Activated T-cell treated with anti-CD3 and anti-CD28 coated beads for 24 hours (primary cell): ENCODE measurements at regions not wholly inside any gene's neighbourhood (a gene's known extent, or its start where the extent isn't known, plus 50 kb on each side); places are given as distances from the start of the nearest gene placed in this dataset.

Experiments
- DNase-seq: peaks from one replicate; pipeline ENCODE4 v3.0.0-alpha.2; 2020; ENCODE audit warnings: low read depth

DNA sequence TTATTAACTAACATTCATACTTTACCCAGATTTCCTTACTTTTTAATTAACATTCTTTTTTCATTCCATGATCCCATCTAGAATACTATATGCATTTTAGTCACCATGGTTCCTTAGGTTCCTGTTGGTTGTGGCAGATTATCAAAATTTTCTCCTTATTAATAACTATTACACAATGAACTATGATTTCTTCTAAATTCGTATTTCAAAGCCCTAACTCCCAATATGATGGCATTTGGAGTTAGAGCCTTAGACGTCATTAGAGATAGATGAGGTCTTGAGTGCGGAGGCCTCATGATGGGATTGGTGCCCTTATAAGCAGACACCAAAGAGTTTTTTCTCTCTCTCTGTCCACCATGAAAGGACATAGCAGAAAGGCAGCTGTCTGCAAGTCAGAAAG lies 485.4 kb downstream of the TLR4 start:
- DNase-seq: no peak

DNA sequence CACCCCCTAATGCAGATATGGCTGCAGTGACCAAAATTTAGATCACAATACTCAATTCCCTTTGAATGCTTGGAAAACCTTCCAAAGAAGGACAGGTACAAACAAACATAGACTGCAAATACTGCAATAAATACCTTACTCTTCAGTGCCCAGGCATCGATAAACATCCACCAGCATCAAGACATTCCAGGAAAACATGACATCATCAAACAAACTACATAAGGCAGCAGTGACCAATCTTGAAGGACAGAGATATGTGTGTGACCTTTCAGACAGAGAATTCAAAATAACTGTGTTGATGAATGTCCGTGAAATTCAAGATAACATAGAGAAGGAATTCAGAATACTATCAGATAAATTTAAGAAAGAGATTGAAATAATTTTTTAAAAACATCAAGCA lies 488.6 kb downstream of the TLR4 start:
- no peak for DNase-seq

DNA sequence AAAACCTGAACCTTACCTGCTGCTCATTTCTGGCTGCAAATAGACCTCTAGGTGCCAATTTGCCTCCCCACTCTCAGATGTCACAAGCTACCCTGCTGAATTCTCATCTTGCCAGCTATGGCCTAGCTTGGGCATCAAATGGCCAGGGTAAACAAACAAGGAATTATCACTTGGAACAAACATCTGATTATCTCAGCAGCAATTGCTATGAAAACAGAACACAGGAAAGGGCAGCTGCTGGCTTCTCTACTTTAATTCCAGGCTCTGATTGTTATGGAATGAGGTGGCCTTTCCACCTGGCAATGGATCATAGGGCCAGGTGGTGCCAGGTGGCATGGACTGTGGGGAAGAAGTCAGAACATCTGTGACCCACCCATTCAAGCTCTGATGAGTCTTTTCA lies 505.1 kb downstream of the TLR4 start:
- DNase-seq: no peak

DNA sequence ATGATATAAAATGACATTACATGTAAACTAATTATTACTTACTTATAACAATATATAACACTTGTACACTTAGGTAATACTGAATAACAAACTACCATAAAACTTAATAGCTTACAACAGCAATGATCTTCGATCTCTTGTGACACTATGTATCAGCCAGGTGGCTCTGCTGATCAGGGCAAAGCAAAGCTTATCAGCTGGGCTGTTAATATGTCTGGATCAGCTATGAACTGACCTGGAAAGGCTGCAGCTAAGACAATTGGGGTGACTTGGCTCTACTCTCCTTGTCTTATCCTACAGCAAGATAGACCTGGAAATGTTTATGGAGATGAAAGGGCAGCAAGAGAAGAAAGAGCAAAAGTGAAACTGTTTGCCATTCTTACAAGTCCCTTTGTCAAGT lies 511.3 kb downstream of the TLR4 start:
- no peak for DNase-seq

DNA sequence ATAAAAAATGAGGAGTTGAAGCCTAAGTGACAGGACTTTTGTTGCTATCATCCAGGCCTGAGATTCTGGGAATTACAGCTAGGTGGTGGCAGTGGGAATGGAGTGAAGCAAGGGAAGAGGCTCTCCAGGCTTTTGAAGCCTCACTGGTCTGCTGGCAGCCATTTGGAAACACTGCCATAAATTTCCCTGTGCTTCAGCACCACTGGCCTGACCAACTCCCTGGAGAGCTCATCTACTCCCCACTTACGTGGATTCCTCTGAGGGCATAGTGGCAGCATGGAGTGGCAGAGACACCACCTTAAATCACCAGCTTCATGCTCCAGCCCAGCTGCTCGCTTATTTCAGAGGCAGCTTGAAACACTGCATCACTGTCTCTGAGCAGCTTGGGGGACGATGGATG lies 518.2 kb downstream of the TLR4 start:
- no peak for DNase-seq

DNA sequence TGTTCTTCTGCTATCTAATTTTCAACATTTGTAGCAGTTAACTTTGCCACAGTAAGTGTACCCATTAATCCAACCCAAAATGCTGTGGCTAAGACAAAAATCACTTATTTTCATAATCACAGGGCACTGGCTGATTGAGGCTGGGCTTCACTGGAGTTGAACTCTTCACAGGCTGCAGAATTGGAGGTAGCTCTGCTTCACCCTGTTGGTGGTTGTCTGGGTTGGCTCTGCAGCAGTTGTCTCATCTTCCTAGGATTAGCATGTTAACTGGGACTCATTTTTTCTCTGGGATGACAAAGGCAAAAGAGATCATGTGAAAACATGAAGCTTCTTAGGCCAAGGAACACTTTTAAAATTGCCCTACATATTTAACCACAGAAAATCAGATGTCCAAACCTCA lies 518.9 kb downstream of the TLR4 start:
- no peak for DNase-seq

DNA sequence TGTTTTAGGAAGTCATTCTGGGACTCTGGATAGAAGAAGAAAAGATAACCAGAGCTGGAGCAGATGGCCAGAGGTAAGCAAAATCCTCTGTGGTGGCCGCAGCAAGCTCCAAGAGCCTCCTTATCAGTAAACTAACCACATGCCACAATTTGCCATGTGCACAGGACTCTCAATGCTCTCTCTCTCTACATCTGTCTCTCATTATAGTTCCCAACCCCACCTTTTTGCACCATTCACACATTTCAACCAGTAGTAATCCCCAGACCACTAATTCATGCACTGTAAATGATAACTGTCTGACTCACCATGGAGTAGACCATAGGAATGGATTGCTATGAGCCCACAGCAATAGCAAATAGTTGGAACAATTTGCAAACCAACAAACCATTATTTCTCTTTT lies 526.1 kb downstream of the TLR4 start:
- no peak for DNase-seq

DNA sequence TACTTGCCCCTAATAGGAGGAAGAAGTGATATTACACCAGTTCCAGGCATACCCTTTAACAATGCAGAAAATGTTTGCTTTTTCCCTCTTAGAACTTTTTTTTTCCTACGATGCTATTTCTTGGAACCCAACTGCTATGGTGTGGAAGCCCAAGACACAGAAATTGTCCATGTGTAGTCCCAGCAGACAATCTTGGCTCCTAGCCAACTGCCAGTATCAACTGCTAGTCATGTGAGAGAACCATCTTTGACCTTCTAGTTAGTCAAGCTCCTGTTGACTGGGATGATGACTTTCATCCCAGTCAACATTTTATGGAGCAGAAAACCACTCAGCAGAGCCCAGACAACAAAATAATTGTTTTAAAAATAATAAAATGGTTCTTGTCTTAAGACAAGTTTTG lies 532.4 kb downstream of the TLR4 start:
- DNase-seq: no peak

DNA sequence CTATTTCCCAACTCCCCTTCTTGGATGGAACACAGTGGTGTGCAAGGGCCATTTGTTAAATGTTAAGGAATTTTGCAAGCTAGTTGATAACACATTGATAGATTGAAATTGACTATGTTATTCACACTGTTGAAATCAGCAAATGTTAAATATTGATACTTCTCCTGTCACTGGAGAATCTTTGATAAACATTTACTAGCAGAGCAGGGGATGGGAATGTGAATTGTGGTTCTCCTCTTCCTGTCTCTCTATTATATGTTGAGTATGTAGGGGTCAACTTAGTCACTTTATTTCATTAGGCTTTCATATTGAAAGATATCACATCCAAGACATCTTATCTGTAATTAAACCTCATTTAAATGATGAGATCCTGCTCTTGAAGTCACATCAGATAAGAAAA lies 533.9 kb downstream of the TLR4 start:
- no peak for DNase-seq

DNA sequence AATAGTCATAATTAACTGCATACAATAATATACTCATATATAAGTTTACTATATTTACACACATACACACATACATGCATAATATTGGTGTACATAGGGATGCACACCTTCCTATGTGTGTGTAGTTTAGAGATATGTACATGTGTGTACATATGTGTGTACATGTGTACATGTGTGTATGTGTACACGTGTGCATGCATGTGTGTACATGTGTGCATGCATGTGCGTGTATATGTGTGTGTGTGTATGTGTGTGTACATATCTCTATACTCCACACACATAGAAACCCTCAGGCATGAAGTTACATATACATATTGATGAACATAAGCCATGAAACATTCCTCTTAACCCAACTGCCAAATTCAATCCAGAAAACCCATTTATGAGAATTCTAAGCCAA lies 547.8 kb downstream of the TLR4 start:
- DNase-seq: no peak

DNA sequence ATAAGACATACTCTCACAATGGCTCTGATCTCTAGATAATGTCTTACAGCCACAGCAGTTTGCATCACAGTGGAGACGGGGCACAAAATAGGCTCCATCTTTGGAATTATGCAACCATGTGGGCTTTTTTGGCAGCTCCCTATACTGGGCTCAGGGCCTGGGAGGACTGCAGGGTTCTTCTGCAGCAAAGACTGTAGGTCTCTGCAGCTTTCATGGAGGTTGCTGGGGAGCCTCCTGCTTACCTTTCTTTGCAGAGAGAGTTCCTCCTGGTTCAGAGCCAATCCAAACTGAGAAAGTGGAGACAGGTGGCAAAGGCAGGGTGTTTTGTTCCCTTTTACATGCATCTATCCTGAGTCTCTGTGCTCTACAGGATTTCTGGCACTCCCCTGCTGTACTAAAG lies 558.0 kb downstream of the TLR4 start:
- no peak for DNase-seq

DNA sequence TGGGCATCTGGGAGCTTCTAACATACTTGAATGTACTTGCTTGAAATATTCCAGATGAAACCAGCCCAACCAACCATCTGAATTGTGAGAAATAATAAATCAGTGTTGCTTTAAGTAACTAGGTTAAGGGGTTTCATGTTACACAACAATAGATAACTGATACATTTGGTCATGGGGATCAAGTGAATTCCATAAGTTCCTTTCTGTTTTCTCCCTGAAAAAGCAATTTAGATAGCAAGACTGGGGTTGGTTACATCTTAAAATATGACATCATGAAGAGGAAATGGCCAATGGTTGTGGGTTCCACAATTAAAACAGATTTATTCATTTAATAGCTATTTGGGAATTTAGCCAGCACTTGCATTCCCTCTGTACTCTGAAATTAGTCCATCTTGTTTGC lies 559.7 kb downstream of the TLR4 start:
- no peak for DNase-seq

DNA sequence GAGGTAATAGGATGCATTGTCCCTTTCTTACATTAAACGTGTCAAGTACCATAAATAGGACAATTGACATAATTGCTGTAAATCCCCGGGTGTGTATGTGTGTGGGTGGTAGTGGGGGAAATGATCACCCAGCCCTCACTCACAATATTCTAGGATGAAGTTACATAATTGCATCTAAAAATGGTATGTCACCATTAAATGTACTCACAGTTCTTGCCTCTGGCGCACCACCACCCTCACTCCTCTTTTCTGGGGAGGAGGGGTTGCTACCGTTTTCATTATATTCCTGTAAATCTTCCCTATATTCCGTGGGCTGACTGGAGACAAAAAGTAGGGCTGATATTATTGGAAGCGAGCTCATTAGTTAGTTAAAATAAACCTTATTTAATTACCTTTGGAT lies 563.8 kb downstream of the TLR4 start:
- DNase-seq: no peak

DNA sequence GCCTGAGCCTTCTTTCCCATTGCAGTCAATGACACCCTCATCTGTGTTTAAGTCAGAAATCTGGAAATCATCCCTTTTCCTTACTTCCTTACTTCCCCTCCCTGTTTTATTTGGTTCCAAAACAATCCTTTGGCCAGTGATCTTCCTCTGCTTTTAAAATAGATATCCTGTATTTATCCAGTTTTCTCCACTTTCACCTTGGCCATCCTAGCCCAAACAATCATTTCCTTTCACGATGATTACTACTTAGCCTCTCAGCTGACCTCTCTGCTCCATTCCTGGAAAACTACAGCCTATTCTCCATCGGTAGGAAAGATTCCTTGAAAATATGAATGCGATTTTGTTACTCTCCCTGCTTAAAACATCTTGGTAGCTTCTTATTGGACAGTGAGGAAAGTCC lies 565.4 kb downstream of the TLR4 start:
- DNase-seq: no peak

DNA sequence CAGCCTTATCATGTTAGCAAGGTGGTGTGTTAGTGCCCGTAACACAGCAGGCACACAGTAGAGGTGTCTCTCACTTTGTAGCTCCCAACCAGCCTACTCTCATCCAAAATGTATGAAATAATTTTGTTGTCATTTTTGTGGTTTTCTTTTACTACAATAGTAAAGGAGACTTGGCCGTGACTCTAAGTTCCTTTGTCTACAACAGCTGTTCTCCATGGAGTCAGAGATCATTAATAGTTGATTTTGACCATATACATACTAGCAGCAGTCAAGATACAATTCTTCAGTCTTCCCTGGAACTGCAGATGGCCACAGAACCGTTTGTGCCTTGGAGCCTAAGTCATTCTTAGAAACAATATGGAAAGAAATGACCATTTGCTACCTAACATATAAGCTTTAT lies 567.1 kb downstream of the TLR4 start:
- no peak for DNase-seq

DNA sequence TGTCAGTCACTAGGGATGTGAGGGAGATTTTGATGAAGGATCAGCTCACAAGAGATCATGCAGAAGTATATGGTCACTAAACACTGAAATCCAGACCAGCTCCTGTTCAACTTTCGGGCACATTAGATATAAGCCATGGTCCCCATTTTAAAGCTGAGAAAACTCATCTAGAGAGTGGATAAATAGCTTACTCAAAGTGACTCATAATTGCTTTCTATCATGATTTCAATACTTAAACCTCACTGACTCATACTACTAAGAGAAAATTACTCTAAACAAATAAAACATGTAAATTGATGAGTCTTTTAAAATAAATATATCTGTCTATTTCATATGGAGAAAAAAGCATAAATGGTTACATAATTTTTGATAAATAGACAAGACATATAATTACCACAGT lies 567.7 kb downstream of the TLR4 start:
- no peak for DNase-seq

DNA sequence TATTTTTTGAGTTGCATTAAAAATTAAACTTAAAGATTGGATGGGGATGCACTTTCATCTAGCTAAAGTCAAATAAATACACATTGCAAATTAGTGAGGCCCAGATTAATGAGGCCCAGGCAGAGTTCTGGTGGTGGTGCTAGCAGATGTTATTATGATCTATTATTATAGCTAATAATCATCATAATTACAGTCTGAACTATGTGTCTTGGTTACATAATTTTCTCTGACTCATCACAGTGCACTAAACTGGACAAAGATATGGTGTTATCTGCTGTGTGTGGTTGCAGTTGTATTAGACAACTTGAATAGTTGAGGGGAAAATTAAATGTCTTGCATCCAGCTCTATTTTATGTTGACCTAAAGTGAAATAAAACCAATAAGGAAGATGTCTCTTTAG lies 568.8 kb downstream of the TLR4 start:
- no peak for DNase-seq

DNA sequence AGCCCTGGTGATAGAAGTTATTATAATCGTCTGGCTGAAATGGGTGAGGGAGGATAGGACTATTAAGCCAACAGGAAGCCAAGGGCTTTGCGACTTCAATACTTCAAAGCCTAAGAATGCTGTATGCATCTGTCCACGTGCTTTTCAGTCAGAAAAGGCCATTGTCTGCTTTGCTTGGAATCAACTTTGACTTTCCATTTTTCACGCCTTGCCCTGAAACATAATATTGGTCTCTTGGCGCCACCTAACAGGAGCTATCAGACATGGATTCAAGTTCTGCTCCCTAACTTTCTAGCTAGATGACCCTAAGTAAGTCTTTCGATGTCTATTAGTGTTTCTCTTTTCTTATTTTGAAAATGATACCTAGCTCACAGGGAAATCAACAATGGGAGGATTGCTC lies 572.6 kb downstream of the TLR4 start:
- DNase-seq: no peak

DNA sequence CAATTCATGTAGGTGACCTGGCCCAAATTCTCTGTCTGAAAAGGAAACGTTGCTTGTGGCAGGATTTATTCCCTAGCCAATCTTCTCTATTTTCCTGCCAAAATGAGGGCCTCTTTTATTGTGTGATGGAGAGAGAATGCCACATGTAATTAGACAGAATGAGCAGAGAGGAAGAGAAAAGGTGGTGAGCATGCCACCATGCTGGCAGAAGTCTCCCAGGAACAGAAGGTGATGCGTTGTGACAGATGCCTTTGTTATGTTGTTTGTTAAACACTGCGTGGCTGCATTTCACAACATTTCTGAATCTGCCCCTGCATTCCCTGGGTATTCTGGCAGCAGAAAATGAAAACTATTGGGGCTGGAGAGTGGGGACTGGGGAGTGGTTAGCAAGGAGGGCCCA lies 577.6 kb downstream of the TLR4 start:
- DNase-seq: no peak

DNA sequence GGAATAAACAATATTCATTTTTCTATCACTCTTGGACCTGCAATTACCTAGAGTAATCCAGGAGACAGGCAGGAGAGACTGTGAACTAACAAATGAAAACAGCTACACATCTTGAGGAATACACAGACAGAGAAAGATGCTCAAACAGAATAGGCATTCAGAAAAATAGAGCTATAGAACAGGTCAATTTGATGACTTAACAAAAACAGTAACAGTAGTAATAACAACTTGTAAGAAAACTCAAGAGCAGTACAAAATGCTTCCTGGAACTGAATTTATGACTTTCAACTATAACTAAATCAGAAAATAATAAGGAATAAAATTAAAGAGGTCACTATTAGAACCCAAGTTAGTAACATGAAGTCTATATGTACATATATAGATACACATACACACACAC lies 579.3 kb downstream of the TLR4 start:
- DNase-seq: no peak

DNA sequence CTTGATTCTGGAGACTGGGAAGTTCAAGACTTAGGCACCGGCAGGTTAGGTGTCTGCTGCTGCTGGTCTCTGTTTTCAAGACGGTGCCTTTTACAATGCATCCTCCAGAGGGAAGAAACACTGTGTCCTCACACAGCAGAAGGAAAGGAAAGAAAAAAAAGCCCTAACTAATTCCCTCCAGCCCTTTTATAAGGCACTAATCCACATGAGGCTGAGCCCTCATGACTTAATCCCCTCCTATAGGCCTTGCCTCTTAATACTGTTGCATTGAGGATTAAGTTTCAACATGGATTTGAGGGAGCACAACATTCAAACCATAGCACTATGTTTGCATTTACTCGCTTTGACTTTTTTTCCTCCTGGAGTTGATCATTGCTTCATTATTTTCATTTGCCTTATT lies 585.9 kb downstream of the TLR4 start:
- DNase-seq: no peak

DNA sequence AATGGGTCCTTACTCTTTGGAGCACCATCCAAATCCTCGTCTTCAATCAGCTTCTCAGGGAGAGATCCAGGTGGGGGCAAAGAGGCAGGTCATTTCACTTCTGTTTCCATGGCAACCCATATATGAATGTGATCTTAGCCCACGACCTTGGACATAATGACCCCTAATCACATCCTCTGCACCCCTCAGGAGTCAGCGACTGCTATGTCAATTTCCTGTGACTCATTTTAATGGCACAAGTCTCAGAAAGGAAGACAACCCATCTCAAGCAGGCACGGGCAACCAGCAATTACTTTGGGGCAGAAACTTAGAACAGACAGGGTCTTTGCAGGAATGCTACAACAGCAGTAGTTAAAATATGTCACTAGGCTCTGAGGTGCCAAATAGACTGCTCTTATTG lies 591.2 kb downstream of the TLR4 start:
- no peak for DNase-seq

DNA sequence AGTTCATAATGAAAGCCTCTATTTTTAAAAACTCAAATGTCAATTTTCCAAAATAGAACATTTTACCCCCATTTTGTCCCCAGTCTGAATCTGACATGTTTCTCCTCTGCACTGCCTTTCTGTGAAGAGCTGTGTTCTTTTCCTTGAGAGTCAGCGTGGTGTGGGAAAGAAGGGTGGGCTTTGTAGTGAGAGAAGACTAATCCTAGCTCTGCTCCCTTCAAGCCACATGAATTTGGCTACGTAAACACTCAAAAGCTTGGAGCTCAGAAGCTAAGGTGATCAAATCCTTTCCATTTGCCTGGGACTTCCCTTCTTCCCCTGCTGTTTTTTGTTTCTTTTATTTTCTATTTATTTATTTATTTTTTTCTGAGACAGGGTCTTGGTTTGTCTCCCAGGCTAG lies 598.5 kb downstream of the TLR4 start:
- DNase-seq: no peak

DNA sequence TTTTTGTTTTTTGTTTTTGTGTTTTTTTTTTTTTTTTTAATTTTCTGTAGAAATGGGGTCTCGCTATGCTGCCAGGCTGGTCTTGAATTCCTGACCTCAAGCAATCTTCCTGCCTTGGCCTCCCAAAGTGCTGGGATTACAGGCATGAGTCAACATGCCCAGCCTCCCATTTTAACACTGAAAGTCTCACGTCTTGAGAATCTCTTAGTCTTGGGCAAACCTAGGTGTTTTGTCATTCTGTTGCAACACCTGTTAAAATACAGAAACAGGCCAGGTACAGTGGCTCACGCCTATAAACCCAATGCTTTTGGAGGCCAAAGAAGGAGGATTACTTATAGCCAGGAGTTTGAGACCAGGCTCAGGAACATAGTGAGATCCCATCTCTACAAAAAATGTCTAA lies 599.0 kb downstream of the TLR4 start:
- no peak for DNase-seq

DNA sequence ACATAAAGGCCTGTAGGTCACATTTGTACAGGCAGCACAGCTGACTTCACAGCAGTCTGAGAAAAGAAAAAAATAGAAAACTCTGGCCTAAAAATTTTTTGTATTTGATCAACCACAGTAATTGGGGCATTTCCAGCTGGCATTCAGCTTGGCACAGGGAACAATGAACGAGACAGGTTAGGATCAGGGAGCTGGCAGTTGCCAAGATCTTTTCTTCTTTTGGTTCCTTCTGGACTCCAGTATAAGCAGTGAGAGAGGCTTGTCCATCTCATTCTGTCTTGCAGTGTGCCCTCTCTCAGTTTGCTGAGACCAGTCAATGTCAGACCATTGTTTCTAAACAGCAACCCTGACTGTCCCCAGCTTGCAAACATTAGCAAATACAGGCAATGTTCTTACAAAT lies 601.1 kb downstream of the TLR4 start:
- DNase-seq: no peak

DNA sequence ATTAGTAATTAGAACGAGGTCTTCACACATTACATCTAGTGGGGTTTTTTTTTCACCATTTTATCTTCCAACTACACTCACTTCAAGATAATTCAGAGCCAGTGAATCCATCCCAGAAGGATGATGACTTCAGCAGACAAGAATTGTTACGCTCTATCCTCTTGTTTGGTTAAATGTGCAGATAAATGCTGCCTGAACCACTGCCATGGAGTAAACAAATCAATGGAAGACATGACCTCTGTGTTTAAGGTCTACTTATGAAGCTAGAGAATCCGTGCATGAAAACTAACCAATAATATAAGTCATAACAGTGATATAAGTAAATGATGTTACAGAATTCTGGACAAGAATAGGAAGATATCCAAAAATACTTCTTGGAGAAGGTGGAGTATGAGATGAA lies 602.6 kb downstream of the TLR4 start:
- no peak for DNase-seq
